ENCODE measurements at regions not wholly inside any gene's neighbourhood (a gene's known extent, or its start where the extent isn't known, plus 50 kb on each side); places are given as distances from the start of the nearest gene placed in this dataset.

- TF ChIP-seq CTCF (conservative IDR thresholded peaks at IDR 0.05) (no peak), ZFX (IDR thresholded peaks at IDR 0.05) (no peak)
Observed at GRCh38 chr21:15203740-15204139, 138.9 kb upstream of the NRIP1 start.

Data from C4-2B (cell line).